Left lobe of liver (tissue), 2 donors: ENCODE measurements at regions not wholly inside any gene's neighbourhood (a gene's known extent, or its start where the extent isn't known, plus 50 kb on each side); places are given as distances from the start of the nearest gene placed in this dataset.
"Not testable (repeated sequence)": the region's sequence is repeated elsewhere in the genome, so short reads cannot be mapped to it uniquely, and the experiment has no call there.

Experiments
- ATAC-seq: fragments of 200-7000 bp; cut with Tn5 transposase; one replicate; pipeline ENCODE4 v1.9.1; 2020; ENCODE audit warnings: mild to moderate bottlenecking, moderate library complexity
- DNase-seq: peaks from one replicate; pipeline ENCODE4 v3.0.0-alpha.2; 2020; ENCODE audit warnings: low spot score
- donor health status: DM: no; HTN: no; CAD: no; lungs with moderate emphysema.
- donor health status: DM: no; HTN: yes; CAD: no.

DNA sequence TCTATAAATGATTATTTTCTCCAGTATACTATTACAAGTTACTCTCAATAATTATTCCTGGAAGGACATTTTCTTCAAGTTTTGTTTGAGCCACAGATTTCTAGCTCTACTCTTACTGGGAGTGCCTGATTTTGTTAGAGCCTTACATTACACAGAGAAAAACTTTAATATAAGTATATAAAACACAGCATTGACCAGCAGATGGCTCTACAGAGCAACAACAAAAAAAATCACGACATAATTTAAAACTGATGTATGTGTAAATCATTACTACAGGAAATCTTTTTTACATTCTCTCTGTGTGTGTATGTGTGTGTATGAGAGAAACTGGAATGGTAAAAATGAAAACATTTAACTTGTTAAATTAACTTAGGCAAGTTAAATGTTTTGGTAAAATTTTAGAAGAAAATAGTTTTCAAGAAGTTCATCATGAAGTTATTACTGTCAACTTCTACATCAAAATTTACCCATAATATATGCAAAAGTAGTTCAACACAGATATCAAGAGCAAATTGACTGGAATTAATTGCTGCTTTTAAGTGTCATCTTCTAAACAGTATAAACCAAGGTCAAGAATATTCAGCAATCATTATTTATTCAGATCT is 103.3 kb downstream of the MDH1 start:
- ATAC-seq (peak; percentile 58), DNase-seq (no peak)

DNA sequence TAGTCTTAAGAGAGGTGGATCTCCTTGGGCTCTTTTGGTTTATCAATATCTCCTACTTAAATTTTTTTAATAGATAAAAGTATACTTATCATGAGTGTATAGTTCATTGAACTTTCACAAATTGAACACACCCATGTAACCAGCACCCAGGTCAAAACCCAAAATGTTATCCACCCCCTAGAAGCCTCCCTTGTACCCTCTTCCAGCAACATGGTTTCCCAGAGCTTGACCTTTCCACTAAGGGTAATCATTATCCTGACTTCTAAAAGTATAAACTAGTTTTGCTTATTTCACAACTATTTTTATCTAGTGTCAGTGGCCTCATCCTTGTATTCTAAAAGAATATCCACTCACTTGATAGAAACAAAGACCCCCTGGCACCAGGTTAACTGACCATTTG is 106.8 kb downstream of the MDH1 start:
- DNase-seq (no peak), ATAC-seq (peak; percentile 54)

DNA sequence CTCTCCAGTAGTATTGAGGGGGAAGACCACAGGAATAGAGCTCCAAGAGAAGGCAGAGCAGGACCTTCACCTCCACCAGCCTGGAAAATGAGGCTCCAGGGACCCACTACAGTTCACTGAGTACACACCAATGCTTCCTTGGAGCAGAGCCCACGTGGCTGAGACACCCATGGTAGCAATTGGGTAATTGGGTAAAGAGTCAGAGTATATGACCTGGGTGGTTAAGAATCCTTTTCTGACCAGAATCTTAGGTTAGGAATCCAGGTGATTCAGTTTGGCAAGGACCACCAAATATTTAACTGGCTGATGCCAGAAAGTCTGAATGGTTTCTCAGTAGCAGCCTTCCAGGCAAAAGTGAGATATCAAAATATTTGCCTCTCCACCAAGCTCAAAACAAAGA is 107.7 kb downstream of the MDH1 start:
- ATAC-seq = peak; percentile 60
- peak; percentile 72 for DNase-seq

DNA sequence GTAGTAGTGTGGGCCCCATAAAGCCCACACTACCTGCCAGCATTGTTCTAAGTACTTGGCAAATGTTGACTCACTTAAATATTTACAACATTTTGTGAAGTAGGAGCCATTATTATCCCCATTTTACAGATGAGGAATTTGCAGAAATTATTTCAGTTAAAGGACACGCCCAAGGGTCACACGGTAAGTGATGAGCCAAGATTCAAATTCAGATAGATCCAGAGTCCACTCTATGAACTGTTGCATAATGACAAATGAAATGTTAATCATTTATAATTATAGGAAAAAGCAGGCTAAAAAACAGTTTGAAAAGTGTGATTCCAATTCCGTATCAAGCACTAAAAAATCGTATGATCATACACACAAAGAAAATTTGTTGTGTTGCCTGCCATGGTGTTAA is 108.4 kb downstream of the MDH1 start:
- DNase-seq (no peak), ATAC-seq (peak; percentile 42)

DNA sequence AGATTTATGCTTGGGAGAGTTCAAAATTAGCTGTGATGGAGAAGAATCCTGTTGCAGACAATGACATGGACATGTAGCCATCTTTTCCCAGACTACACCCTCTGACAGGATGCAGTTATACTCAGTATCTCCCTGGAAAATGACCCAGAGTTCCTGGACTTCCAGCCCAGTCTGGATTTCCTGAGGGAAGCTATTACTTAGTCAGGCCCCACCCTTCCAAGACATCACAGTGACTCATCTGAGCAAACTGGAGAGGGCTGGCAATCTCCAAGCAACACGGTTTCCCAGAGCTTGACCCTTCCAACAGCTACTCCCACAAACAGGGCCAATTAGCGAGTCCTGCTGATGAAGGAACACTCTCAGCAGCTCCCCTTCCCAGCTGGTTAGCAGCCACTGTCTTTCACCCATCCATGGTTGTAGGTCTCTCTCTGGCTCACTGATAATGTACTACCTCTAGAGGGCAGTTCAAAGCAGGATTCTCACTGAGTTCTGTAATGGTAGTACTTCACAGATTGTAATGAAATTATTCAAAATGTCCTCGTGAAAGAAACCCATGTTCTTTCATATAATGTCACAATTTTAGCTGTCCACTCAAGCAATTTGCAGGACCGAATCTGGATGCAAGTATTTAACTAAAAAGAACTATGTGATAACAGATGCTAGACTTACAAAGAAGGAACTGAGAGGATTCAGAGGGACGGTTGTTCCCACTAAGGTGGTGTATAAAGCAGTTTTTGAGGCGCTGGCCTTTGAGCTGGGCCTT is 110.2 kb downstream of the MDH1 start:
- ATAC-seq (peak; percentile 83), DNase-seq (no peak)

DNA sequence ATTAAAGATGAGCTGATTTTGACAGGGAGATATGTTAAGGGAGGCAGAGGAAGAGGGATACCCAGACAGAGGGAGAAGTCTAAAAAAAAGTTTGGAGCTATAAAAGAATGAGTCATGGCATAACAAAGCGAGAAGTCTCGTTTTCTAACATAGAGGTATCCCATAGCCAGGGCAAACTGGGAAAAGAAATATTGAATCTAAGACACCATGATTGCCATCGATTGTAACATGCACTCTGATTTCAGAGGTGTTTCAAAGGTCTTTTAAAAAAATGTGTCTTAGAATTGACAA is 110.7 kb downstream of the MDH1 start:
- DNase-seq (no peak), ATAC-seq (no peak)

DNA sequence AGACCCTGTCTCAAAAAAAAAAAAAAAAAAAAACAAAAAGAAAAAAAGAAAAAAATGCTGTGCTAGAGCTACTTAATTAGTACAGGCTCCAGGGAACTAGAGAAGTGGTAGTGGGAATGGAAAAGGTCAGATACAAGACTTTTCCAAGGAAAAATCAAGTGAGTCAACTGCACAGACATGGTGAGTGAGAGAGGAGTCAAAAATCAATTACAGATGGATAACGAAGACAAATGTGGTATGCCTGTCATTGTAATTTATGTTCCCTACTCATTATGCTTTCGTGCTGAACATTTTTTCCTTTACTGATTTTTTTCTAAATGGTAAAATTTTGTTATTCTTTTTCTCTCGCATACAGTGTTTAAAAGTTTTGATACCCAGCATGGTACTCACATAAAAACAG is 111.5 kb downstream of the MDH1 start:
- no peak for DNase-seq
- ATAC-seq = no peak

DNA sequence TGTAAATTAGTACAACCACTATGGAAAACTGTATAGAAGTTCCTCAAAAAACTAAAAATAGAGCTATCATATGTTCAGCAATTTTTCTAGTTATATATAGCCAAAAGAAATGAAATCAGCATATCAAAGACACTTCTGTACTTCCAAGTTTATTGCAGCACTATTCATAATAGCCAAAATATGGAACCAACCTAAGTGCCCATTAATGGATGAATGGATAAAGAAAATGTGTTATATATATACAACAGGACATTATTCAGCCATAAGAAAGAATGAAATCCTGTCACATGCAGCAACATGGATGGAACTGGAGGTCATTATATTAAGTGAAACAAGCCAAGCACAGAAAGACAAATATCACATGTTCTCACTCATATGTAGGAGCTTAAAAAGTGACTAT is 112.6 kb downstream of the MDH1 start:
- DNase-seq = no peak

DNA sequence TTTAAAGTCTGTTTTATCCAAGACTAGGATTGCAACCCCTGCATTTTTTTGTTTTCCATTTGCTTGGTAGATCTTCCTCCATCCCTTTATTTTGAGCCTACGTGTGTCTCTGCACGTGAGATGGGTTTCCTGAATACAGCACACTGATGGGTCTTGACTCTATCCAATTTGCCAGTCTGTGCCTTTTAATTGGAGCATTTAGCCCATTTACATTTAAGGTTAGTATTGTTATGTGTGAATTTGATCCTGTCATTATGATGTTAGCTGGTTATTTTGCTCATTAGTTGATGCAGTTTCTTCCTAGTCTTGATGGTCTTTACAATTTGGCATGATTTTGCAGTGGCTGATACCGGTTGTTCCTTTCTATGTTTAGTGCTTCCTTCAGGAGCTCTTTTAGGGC is 117.3 kb downstream of the MDH1 start:
- DNase-seq, ATAC-seq: not testable (repeated sequence)

More for the DNA sequence above, 112.6 kb downstream of the MDH1 start:
- ATAC-seq = no peak

DNA sequence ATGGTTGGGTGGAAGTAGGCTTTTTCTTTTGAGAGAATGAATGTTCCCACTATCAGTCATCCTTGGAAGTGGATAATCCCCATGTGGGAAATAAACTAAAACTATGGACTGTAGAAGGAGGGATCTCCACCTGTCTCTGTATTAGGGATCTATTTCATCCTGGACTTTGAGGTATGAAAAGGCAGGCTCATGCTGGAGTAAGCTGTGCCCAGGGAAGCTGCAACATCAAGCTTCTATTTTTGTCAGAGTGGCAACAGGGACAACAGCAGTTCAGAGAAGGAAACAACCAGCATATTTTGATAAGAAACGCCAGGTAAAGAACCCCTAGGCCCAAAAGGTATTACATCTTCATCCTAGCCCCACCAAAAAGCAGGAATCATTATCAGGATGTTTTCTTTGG is 122.0 kb downstream of the MDH1 start:
- no peak for DNase-seq
- ATAC-seq = no peak

DNA sequence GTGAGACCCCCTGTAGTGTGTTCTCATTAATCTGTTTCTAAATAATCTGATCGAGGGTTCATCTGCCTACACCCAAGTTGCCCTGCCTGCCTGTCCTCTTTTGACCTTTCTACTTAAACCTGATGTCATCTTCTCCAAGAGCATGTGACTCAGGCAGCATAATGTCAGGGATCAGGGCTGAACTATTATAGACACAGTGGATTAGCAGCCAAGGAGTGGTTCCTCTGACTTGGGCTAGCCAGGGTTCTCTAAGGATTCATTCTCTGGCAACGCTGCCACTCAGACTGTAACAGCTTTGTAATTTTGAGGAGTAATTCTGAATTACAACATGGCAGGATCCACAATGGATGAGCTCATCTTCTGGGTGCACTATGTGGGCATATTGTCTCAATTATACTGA is 124.0 kb downstream of the MDH1 start:
- ATAC-seq = no peak

DNA sequence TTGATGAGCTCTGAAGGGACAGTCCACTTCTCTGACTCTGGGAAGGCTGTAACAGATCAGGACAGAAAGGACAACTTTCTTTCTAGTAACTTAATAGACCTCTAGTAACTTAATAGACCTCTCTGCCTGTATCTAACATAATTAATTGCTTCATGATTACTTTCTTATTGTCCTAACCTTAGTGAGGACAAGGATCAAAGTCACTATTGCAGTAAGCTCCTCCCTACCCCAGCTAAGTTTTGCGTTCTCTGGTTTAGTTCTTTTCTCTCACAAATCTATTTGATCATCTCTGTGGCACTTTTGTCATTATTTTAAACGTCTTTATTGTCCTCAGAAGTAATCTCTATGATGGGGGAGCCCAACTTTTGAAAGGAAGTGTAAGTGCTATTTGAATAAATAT is 125.5 kb upstream of the UGP2 start:
- no peak for DNase-seq
- peak; percentile 82 for ATAC-seq

More for the DNA sequence above, 124.0 kb downstream of the MDH1 start:
- DNase-seq = no peak

DNA sequence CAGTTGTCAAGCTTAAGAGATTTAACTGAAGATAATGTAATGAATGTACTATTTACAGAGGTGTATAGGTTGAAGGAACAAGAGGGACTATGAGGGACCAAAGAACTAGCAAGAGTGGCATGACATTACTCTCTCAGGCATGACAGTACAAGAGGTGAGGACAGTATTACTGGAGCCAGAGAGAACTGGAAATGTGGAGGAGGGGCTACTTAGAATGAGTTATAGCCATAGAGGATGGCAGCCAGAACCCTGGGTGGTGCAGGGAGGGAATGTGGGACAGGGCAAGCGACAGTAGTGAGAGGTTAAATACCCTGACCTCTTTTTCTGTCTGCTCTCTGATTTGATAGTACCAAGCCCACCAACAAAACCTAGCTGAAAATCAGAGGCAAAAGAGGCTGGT is 122.6 kb upstream of the UGP2 start:
- ATAC-seq (no peak), DNase-seq (no peak)

DNA sequence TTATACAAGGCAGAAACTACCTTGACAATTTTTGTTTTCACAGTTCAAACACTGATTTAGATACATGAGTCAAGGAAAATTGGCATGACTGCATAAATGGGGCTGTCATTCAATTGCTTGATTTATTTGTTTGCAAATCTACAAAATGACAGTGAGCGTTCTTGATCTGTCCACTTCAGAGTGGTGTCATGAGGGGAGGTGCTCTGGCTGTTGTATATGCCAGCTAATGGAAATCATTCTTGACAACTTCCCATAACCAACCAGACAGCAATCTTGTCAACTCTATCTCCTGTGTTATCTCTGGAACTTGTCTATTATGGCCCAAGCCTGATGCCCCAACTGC is 120.6 kb upstream of the UGP2 start:
- ATAC-seq (peak; percentile 24), DNase-seq (no peak)

DNA sequence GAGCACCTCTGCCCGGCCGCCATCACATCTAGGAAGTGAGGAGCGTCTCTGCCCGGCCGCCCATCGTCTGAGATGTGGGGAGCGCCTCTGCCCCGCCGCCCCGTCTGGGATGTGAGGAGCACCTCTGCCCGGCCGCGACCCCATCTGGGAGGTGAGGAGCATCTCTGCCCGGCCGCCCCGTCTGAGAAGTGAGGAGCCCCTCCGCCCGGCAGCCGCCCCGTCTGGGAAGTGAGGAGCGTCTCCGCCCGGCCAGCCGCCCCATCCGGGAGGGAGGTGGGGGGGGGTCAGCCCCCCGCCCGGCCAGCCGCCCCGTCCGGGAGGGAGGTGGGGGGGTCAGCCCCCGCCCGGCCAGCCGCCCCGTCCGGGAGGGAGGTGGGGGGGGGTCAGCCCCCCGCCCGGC is 119.4 kb upstream of the UGP2 start:
- DNase-seq, ATAC-seq: not testable (repeated sequence)

DNA sequence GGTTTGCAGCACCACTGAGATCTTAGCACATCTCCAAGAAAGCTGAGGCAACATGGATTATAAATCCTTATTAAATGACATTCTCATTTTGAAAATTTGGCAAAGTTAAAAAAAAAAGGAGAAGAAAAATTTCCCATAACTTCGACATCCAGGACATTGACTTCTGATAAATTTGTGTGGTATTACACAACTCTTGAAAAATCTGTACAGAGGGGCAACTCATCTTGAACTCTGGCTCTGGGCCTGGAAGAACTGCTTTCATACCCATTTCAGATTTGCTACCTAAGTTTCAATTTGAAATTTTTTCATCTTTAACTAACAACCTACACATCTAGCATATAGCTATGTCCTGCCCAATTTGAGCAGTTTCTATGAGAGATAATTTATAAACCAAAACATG is 118.0 kb upstream of the UGP2 start:
- no peak for DNase-seq
- ATAC-seq = peak; percentile 74

DNA sequence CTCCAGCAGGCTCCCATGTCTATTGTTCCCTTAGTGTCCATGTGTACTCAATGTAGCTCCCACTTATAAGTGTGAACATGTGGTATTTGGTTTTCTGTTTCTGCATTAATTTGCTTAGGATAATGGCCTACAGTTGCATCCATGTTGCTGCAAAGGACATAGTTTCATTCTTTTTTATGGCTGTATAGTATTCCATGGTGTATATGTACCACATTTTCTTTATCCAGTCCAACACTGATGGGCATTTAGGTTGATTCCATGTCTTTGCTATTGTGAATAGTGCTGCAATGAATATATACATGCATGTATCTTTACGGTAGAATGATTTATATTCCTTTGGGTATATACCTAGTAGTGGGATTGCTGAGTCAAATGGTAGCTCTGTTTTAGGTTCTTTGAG is 116.5 kb upstream of the UGP2 start:
- not testable (repeated sequence) for DNase-seq, ATAC-seq

DNA sequence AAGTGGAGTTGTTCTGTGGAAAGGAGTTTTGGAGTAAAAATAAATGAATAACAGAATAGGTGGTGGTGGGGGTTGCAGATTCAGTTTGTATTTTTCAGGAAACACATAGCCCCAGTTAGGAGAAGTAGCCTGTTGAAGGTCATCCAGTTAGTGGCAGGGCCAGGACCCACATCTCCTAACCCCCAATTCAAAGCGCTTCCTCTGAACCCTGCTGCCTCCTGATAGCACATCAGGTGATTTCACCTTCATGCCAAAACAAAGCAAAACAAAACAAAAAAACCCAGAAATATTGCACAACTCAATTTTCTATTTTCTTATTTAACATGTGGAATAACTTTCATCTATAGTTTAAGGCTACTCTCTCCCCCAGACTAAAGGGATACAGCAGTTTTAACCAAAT is 112.3 kb upstream of the UGP2 start:
- peak; percentile 73 for DNase-seq
- peak; percentile 81 for ATAC-seq

DNA sequence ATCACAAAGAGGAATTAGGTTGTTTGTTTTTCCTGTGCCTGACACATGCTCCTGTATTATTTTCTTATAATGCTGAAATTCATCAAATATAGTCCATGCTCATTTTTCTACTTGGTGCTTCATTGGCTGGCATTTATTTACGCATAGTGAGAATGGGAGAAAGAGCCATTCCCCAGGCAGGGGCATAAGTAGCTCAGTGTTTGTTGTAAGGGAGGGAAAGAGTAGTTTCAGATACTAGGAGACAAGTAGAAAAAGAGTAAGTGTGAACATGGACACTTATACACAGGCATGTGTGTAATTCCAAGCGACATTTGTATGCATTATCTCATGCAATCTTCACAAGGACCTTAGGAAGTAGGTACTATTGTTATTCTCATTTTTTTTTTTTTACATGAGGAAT is 111.9 kb upstream of the UGP2 start:
- peak; percentile 52 for ATAC-seq

DNA sequence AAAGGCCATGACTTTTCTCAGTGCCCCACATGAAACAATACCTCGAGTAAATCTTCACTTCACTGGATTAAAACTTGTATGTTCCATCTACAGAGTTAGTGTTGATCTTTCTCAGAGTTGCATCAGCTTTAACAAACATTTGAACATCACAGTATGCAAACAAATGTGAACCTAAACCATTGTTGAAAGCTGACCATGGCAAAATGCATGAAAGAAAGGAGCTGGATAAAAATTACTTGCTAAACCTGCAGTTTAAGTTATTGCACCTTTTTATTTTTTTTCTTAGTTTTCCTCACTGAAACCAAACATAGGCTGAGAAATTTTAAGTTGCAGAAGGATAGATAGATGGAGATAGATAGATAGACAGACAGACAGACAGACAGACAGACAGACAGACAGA is 107.2 kb upstream of the UGP2 start:
- no peak for DNase-seq
- peak; percentile 65 for ATAC-seq

More for the DNA sequence above, 111.9 kb upstream of the UGP2 start:
- no peak for DNase-seq

DNA sequence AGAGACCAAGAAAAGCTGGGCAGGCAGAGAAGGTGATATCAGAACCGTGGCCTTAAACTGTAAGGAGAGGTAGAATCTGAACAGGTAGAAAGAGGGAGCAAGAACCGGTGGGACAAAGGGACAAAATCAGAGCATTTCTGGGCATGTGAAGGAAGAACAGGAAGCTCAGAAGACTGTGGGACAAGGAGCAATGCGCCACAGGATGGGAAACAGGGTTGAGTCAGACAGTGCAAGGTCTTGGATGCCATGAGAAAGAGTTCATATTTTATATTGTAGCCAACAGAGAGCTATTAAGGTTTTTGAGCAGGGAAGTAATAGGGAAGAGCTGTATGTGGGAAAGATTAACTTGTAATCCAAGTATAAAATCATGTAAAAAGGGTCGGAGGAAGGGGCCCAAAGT is 106.4 kb upstream of the UGP2 start:
- ATAC-seq (peak; percentile 11), DNase-seq (no peak)

DNA sequence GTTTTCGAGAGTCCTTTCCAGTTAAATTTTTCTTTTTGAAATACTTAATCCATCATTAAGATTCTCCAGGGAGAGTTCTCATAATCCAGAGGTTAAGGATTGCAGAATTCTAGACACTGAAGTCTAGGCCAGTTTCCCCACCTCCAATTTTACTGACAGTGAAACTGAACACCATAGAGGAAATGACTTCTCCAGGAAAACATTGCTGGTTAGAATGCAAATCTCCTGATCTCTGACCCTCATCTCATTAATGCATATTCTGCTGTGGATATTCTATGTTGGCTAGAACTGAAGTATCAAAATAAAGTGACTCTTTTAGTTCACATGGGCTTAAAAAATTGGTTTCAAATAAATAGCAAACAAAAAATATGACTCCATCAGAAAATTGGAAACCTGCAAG is 105.8 kb upstream of the UGP2 start:
- ATAC-seq (no peak), DNase-seq (no peak)

DNA sequence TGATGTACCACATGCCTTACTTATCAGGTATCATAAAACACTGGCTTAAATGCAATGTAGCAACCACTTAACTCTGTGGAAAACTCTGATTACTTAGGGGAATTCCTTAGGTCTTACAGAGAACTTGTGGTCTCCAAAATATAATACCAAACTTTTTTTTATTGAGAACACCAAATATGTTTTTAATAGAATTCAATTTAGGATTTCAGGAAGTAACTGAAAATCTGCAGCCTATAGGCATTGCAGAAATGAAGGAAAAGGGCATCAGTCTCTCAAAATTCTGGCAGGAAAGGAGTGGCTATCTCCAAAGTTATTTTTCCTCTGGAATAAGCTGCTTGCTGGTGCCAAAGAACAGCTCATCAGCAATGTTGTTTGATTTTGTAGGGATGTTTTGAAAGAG is 105.3 kb upstream of the UGP2 start:
- ATAC-seq (no peak), DNase-seq (no peak)
